ENCODE measurements at regions not wholly inside any gene's neighbourhood (a gene's known extent, or its start where the extent isn't known, plus 50 kb on each side); places are given as distances from the start of the nearest gene placed in this dataset.

DNA sequence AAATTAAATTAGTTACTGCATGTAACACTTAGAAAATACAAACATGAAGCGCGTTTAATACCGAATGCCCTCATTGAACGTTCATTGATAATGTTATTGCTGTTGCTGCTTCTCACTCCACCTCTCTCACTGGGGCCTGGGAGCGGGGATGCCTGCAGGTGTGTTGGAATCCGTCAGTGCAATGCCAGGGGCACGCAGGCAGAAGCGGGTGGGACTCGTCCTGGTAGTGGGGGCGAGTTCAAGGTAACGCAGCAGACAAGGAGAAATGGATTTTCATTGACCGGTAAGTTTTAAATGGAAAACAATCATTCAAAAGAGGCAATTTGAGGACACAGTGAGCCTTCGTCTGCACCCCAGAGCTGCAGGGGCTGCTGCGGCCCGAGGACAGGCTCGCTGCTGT is 71.2 kb upstream of the AFDN start:
- Histone ChIP-seq H3K36me3 (ENCODE audit: insufficient read depth, insufficient read length, low read length) (no peaks in the 10 kb centered on the region), H3K27me3 (ENCODE audit: insufficient read depth, insufficient read length) (no peaks in the 10 kb centered on the region), H3K9me3 (ENCODE audit: insufficient read depth, low read length) (no peaks in the 10 kb centered on the region), H3K9ac (ENCODE audit: insufficient read length, low read depth) (no peak overlapping the region), H3K4me1 (ENCODE audit: insufficient read depth, insufficient read length) (no peaks in the 10 kb centered on the region), H3K4me3 (ENCODE audit: insufficient read length, low read depth) (no peak overlapping the region)
- DNase-seq (ENCODE audit: low read depth, low spot score), result no peak
- no peak for TF ChIP-seq YY1 (IDR thresholded peaks at IDR 0.05; ENCODE audit: insufficient read depth, insufficient read length)
- no peak for TF ChIP-seq ZNF274 (IDR thresholded peaks at IDR 0.05; ENCODE audit: low read depth, low read length)
- TF ChIP-seq SUZ12 (IDR thresholded peaks at IDR 0.05; ENCODE audit: extremely low read depth, insufficient read depth, insufficient read length), result no peak

DNA sequence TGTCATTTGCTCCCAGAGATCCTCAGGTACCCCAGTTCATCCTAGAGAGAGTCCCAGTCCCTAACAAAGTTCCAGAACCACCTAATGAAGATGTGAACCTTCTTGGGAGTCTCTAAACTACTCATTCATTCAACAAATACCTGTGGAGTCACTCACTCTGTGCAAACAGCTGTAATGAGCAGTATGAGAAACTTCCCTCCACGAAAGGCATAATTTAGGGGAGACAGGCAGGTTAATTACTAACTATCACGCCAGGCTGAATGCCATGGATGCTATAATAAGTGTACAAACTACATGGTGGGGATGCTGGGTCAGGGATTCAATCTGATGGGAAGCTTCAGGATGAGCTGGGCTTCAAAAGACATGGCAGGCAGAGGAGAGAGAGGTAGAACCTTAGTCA is 70.1 kb upstream of the AFDN start:
- Histone ChIP-seq H3K4me1 (ENCODE audit: insufficient read depth, insufficient read length) (peaks cover 3% of the 10 kb centered on the region), H3K27me3 (ENCODE audit: insufficient read depth, insufficient read length) (no peaks in the 10 kb centered on the region), H3K4me3 (ENCODE audit: insufficient read length, low read depth) (no peak overlapping the region), H3K9ac (ENCODE audit: insufficient read length, low read depth) (no peak overlapping the region), H3K9me3 (ENCODE audit: insufficient read depth, low read length) (no peaks in the 10 kb centered on the region), H3K36me3 (ENCODE audit: insufficient read depth, insufficient read length, low read length) (no peaks in the 10 kb centered on the region)
- no peak for DNase-seq (ENCODE audit: low read depth, low spot score)
- no peak for TF ChIP-seq ZNF274 (IDR thresholded peaks at IDR 0.05; ENCODE audit: low read depth, low read length)
- no peak for TF ChIP-seq SUZ12 (IDR thresholded peaks at IDR 0.05; ENCODE audit: extremely low read depth, insufficient read depth, insufficient read length)
- TF ChIP-seq YY1 (IDR thresholded peaks at IDR 0.05; ENCODE audit: insufficient read depth, insufficient read length), result no peak

DNA sequence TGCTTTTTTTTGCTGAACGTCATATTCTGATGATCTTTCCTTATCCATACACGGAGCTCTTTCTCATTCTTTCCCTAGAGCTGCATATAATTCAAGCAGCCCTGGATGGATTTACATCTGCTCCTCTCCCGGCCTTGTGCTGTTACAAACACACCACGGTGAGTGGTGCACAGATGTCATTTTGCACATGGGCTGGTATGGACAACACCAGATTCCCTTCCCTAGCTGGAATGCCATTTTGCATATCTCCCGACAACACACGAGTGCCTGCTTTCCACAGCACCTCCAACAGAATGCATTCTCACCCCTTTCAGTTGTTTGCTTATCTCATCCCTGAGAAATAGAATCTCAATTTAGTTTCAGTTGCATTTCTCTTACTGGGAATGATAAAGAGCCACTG is 69.5 kb upstream of the AFDN start:
- no peaks in the 10 kb centered on the region for H3K36me3 ChIP-seq (ENCODE audit: insufficient read depth, insufficient read length, low read length)
- no peak for TF ChIP-seq ZNF274 (IDR thresholded peaks at IDR 0.05; ENCODE audit: low read depth, low read length)
- no peak for TF ChIP-seq YY1 (IDR thresholded peaks at IDR 0.05; ENCODE audit: insufficient read depth, insufficient read length)
- no peak for TF ChIP-seq SUZ12 (IDR thresholded peaks at IDR 0.05; ENCODE audit: extremely low read depth, insufficient read depth, insufficient read length)
- DNase-seq (ENCODE audit: low read depth, low spot score), result no peak
- no peak overlapping the region for H3K9ac ChIP-seq (ENCODE audit: insufficient read length, low read depth)
- no peaks in the 10 kb centered on the region for H3K9me3 ChIP-seq (ENCODE audit: insufficient read depth, low read length)
- H3K4me3 ChIP-seq (ENCODE audit: insufficient read length, low read depth), result no peak overlapping the region
- peaks cover 3% of the 10 kb centered on the region for H3K4me1 ChIP-seq (ENCODE audit: insufficient read depth, insufficient read length)
- H3K27me3 ChIP-seq (ENCODE audit: insufficient read depth, insufficient read length), result no peaks in the 10 kb centered on the region

DNA sequence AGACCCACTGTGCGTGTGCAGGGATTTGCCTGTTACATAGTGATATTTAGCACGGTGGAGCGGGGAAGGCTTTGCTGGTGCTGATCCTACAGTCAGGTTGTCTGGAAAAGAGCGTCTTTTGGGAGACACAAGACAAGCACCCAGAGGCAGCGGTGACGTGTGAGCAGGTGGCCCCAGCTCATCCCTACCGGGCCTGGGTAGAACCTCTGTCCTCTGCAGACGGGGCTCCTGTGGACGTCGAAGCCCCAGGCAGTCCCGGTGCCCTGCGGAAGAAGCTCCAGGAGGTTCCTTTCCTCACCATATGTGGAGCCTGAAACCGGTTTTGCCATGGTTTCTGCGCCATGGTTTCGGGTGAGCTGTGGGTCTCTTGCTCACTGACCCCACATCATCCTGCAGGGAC is 68.9 kb upstream of the AFDN start:
- no peaks in the 10 kb centered on the region for H3K27me3 ChIP-seq (ENCODE audit: insufficient read depth, insufficient read length)
- no peak for DNase-seq (ENCODE audit: low read depth, low spot score)
- H3K4me3 ChIP-seq (ENCODE audit: insufficient read length, low read depth), result no peak overlapping the region
- H3K36me3 ChIP-seq (ENCODE audit: insufficient read depth, insufficient read length, low read length), result no peaks in the 10 kb centered on the region
- TF ChIP-seq ZNF274 (IDR thresholded peaks at IDR 0.05; ENCODE audit: low read depth, low read length) (no peak), YY1 (IDR thresholded peaks at IDR 0.05; ENCODE audit: insufficient read depth, insufficient read length) (no peak), SUZ12 (IDR thresholded peaks at IDR 0.05; ENCODE audit: extremely low read depth, insufficient read depth, insufficient read length) (no peak)
- peaks cover 3% of the 10 kb centered on the region for H3K4me1 ChIP-seq (ENCODE audit: insufficient read depth, insufficient read length)
- H3K9ac ChIP-seq (ENCODE audit: insufficient read length, low read depth), result no peak overlapping the region
- H3K9me3 ChIP-seq (ENCODE audit: insufficient read depth, low read length), result no peaks in the 10 kb centered on the region

DNA sequence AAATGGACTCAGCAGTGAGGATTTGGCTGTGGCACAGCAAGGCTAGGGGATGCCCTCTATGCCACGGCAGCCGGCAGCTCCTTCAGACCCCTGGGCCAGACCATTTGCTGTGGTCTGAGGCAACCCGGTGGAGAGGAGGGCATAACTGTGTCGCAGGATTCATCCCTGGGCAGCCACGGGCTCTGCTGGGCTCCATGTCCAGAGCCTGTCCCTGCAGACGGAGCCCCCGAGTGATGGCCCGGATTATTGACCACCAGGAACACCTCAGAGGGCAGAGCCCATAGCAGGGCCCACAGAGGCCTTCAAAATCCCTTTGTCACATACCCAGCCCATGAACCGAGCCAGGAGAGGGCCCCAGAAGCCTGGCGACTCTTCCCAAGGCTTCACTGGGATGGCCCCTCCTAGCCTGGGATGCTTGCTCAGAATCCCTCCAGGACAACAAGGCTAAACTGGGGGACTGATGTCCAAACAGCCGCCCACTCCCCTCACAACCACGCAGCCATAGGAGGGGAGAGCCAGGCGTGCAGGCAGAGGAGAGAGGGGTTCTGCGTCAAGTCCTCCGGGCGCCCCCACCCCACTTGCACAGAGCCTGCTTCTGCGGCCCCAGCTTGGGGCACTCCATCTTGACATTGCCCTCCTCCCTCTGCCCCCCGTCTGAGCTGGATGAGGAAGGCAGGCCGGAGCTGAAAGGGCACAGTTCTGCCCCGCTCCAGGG is 68.2 kb upstream of the AFDN start:
- no peak for DNase-seq (ENCODE audit: low read depth, low spot score)
- no peaks in the 10 kb centered on the region for H3K9me3 ChIP-seq (ENCODE audit: insufficient read depth, low read length)

DNA sequence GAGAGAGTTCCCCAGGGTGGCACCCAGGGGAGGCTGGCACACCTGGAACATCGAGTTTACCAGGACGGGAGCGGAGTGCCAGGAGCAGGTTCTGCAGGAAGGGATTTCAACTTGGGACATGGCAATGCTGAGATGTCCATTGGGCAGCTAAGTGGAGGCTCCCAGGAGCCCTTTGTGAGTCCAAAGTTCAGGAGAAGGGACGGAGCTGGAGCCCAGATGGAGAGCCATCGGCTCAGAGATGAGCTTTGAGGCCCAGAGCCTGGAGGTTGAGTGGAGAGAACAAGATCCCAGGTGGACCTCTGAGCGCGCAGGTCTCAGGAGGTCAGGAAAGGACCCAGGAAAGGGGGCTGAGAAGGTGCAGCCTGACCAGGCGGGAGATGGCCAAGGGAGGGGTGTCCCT is 67.5 kb upstream of the AFDN start:
- H3K4me1 ChIP-seq (ENCODE audit: insufficient read depth, insufficient read length), result peaks cover 3% of the 10 kb centered on the region
- TF ChIP-seq YY1 (IDR thresholded peaks at IDR 0.05; ENCODE audit: insufficient read depth, insufficient read length) (no peak), SUZ12 (IDR thresholded peaks at IDR 0.05; ENCODE audit: extremely low read depth, insufficient read depth, insufficient read length) (no peak), ZNF274 (IDR thresholded peaks at IDR 0.05; ENCODE audit: low read depth, low read length) (no peak)
- H3K9me3 ChIP-seq (ENCODE audit: insufficient read depth, low read length), result no peaks in the 10 kb centered on the region
- no peak overlapping the region for H3K4me3 ChIP-seq (ENCODE audit: insufficient read length, low read depth)
- H3K9ac ChIP-seq (ENCODE audit: insufficient read length, low read depth), result no peak overlapping the region
- no peaks in the 10 kb centered on the region for H3K27me3 ChIP-seq (ENCODE audit: insufficient read depth, insufficient read length)
- H3K36me3 ChIP-seq (ENCODE audit: insufficient read depth, insufficient read length, low read length), result no peaks in the 10 kb centered on the region
- DNase-seq (ENCODE audit: low read depth, low spot score), result no peak

More for the DNA sequence above, 68.2 kb upstream of the AFDN start:
- Histone ChIP-seq H3K9ac (ENCODE audit: insufficient read length, low read depth) (no peak overlapping the region), H3K4me1 (ENCODE audit: insufficient read depth, insufficient read length) (peaks cover 3% of the 10 kb centered on the region), H3K27me3 (ENCODE audit: insufficient read depth, insufficient read length) (no peaks in the 10 kb centered on the region), H3K4me3 (ENCODE audit: insufficient read length, low read depth) (no peak overlapping the region), H3K36me3 (ENCODE audit: insufficient read depth, insufficient read length, low read length) (no peaks in the 10 kb centered on the region)
- TF ChIP-seq YY1 (IDR thresholded peaks at IDR 0.05; ENCODE audit: insufficient read depth, insufficient read length), result no peak
- no peak for TF ChIP-seq ZNF274 (IDR thresholded peaks at IDR 0.05; ENCODE audit: low read depth, low read length)
- no peak for TF ChIP-seq SUZ12 (IDR thresholded peaks at IDR 0.05; ENCODE audit: extremely low read depth, insufficient read depth, insufficient read length)

DNA sequence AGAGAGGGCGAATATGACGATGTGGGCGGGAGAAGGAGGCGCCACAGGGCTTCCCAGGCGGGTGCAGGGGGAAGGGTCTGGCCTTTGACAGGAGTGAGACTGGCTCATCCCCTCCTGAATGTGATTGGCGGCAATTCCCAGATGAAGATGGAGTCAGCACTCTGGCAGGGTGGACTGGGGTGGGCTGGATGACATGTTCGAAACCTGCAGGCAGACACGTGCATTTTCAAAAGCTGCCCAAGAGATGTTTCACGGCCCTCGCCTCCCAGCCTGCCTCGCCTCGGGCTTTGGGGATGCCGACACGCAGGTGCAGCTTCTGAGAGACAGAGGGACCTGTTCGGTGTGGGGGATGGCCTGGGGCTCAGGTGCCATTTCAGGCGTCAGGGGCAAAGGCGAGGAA is 66.8 kb upstream of the AFDN start:
- H3K4me3 ChIP-seq (ENCODE audit: insufficient read length, low read depth), result no peak overlapping the region
- DNase-seq (ENCODE audit: low read depth, low spot score), result no peak
- H3K4me1 ChIP-seq (ENCODE audit: insufficient read depth, insufficient read length), result peaks cover 3% of the 10 kb centered on the region
- H3K27me3 ChIP-seq (ENCODE audit: insufficient read depth, insufficient read length), result no peaks in the 10 kb centered on the region
- no peaks in the 10 kb centered on the region for H3K9me3 ChIP-seq (ENCODE audit: insufficient read depth, low read length)
- no peak for TF ChIP-seq ZNF274 (IDR thresholded peaks at IDR 0.05; ENCODE audit: low read depth, low read length)
- no peak for TF ChIP-seq YY1 (IDR thresholded peaks at IDR 0.05; ENCODE audit: insufficient read depth, insufficient read length)
- TF ChIP-seq SUZ12 (IDR thresholded peaks at IDR 0.05; ENCODE audit: extremely low read depth, insufficient read depth, insufficient read length), result no peak
- no peaks in the 10 kb centered on the region for H3K36me3 ChIP-seq (ENCODE audit: insufficient read depth, insufficient read length, low read length)
- no peak overlapping the region for H3K9ac ChIP-seq (ENCODE audit: insufficient read length, low read depth)

Data from NT2/D1 (cell line).